ENCODE measurements at regions not wholly inside any gene's neighbourhood (a gene's known extent, or its start where the extent isn't known, plus 50 kb on each side); places are given as distances from the start of the nearest gene placed in this dataset.

DNA sequence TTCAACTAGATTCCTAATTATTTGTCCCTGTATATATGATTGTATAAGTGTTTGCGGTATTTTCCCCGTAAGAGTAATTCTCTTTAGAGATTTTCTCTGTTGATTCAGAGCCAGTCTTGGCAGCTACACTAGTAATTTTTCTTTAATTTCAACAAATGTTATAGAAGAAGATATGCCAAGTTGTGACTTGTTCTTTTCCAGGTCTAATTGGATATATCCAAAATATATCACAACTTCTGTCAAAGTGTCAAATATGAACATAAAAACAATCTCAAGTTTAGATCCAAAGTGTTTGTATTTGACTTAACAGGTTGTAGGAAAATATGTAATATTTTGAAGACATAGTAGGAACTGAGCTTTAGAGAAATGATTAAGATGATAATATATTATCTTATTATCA, 733.9 kb upstream of the SLITRK5 start:
- TF ChIP-seq GATA3 (IDR thresholded peaks at IDR 0.05; ENCODE audit: low read depth, low read length), result no peak
- no peak for TF ChIP-seq GATA2 (IDR thresholded peaks at IDR 0.05; ENCODE audit: low read depth, low read length)
